ENCODE measurements at regions not wholly inside any gene's neighbourhood (a gene's known extent, or its start where the extent isn't known, plus 50 kb on each side); places are given as distances from the start of the nearest gene placed in this dataset.
A peak's percentile ranks its signal among the peaks of the same experiment; 100 is the strongest.
"Not testable (repeated sequence)": the region's sequence is repeated elsewhere in the genome, so short reads cannot be mapped to it uniquely, and the experiment has no call there.

DNA sequence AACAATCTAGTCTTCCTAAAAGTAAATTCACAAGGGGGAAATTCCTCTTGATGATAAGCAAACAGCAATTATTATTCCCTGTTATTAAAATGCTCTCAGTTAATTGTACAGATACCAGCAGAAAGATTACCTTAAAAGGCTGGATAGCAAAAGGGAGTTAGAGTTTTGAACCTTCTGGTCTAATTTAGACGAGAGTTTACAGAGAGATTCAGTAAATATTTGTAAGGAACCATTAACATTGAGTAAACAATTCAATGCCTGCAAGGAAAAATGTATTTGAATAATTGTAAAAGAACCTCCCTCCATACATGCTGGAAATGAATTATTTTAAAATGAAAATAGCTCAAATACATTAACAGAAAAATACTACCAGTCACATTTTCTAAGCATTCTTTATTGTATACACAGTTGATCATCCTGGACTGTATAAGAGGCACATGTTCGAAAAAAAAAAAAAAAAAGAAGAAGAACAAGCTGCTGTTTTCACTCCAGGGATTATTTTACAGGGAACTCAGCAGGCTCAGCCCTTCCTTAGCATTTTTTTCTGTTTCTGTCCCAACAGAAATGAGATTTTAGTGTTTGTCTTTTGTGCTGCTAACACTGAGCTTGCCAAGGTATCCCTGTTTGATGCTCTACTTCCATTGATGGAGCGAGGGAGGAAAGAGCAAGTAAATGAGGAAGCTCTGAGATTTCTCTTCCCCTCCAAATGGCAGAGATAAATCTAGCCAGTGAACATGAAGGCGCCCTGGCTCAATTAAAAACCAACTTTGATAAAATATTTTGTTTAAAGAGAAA, 141.1 kb downstream of the ENC1 start:
- no peak for TF ChIP-seq ZNF274 (IDR thresholded peaks at IDR 0.05; ENCODE audit: low read depth, low read length)
- no peak overlapping the region for H3K4me3 ChIP-seq (ENCODE audit: low read length)

- no peak for TF ChIP-seq ZNF274 (IDR thresholded peaks at IDR 0.05; ENCODE audit: low read depth, low read length)
- no peak overlapping the region for H3K4me3 ChIP-seq (ENCODE audit: low read length)
Measured at GRCh38 chr5:74497706-74498105, 142.8 kb downstream of the ENC1 start.

DNA sequence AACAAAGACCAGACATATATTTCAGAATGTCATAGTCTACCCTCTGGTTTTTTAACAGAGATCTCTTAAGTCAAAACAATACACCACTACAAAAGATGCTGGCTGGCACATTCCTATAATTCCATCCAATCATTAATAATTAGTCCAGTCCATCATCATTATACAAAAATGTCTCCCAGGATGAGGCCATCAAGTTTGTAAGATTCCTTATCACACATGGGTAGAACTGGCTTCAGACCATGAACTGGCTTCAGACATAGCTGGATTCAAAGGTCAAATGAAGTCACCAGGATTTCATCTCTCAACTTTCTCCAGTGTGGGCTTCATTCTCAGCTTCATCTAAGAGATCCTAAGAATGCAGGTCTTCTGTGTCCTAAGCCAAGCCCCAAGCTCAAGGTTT, 147.1 kb downstream of the ENC1 start:
- H3K4me3 ChIP-seq (ENCODE audit: low read length), result no peak overlapping the region
- TF ChIP-seq ZNF274 (IDR thresholded peaks at IDR 0.05; ENCODE audit: low read depth, low read length), result no peak

DNA sequence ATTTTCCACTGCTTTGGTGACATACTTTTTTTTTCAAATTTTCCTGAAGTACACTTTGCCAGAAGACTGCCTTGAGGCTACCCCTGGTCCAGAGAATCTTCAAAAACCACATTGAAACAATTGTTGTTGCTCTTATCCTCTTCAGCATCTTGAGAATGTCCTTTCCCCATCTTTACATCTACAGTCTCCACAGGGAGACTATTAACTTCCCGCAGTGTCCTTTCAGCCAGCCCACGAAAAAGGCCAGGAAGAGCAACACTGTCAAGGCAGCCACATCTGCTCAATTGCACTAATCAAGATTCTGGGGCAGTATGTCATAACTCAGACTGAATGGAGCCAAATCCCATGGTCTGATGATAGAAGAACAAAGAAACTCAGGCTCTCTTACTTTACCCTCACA, 148.3 kb downstream of the ENC1 start:
- no peak for TF ChIP-seq ZNF274 (IDR thresholded peaks at IDR 0.05; ENCODE audit: low read depth, low read length)
- no peak overlapping the region for H3K4me3 ChIP-seq (ENCODE audit: low read length)

DNA sequence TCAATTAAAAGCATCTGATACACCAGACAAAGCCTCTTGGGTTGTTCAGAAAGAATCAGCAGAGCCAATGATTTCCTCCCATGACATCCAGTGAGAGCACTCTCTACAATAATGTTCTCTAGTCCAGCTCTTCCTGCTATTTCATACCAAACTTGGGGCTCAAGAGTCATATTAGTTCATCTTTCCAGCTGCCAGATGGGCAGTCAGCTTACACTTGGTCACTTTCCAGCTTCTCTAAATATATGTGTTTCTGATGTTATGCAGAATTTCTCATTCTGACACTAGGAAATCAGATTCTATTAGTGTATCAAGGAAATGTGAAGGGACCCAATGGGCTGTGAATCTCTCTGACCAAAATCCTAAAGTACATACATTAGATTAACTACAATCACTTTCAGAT, 148.9 kb downstream of the ENC1 start:
- TF ChIP-seq ZNF274 (IDR thresholded peaks at IDR 0.05; ENCODE audit: low read depth, low read length), result no peak

DNA sequence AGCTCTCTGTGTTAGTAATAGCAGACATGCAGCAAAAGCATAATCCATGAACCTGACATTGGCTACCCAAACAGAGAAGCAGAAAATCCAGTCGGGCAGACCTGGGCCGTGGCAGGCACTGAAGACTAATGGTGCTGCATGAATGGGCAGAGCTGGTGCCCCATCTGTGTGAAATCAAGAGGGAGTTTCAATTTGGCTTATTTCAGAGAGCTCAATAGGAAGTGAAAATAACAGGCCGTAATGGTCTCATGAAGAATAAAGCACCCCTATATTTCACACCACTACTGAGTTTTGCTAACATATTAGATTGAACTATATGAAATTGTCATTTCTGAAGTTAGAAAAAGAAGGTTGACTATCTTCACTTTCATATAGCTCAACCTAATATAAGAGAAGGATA, 149.7 kb downstream of the ENC1 start:
- TF ChIP-seq ZNF274 (IDR thresholded peaks at IDR 0.05; ENCODE audit: low read depth, low read length), result no peak
- H3K4me3 ChIP-seq (ENCODE audit: low read length), result peak overlapping the region; percentile 47; the same call in 1 of the 2 replicates

More for the DNA sequence above, 148.9 kb downstream of the ENC1 start:
- peak overlapping the region; percentile 47; the same call in 1 of the 2 replicates for H3K4me3 ChIP-seq (ENCODE audit: low read length)

- no peak for TF ChIP-seq ZNF274 (IDR thresholded peaks at IDR 0.05; ENCODE audit: low read depth, low read length)
- H3K4me3 ChIP-seq (ENCODE audit: low read length), result no peak overlapping the region
Measured at GRCh38 chr5:74482990-74483389, 157.5 kb downstream of the ENC1 start.

GRCh38 chr5:74482523-74482922, 158.0 kb downstream of the ENC1 start:
- no peak for TF ChIP-seq ZNF274 (IDR thresholded peaks at IDR 0.05; ENCODE audit: low read depth, low read length)
- no peak overlapping the region for H3K4me3 ChIP-seq (ENCODE audit: low read length)

GRCh38 chr5:74481357-74481756, 159.2 kb downstream of the ENC1 start:
- H3K4me3 ChIP-seq (ENCODE audit: low read length), result not testable (repeated sequence)

DNA sequence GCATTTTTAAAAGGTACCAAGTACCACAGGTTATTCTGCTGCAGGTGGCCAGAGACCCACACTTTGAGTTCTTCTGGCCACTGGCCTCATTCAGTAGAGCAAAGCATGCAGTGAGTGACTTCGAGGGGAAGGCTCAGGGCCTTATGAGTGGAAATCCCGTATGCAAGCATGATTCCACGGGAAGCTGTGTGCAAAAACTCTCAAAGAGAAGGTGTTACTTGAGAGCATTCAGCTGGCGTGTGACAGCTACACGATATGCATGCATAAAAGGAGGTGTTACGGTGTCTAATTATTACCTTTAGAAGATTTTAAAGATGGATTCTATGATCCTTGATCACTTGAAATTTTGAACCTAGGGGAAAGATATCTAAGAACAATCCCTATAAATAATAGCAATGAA, 160.3 kb downstream of the ENC1 start:
- no peak overlapping the region for H3K4me3 ChIP-seq (ENCODE audit: low read length)
- no peak for TF ChIP-seq ZNF274 (IDR thresholded peaks at IDR 0.05; ENCODE audit: low read depth, low read length)

DNA sequence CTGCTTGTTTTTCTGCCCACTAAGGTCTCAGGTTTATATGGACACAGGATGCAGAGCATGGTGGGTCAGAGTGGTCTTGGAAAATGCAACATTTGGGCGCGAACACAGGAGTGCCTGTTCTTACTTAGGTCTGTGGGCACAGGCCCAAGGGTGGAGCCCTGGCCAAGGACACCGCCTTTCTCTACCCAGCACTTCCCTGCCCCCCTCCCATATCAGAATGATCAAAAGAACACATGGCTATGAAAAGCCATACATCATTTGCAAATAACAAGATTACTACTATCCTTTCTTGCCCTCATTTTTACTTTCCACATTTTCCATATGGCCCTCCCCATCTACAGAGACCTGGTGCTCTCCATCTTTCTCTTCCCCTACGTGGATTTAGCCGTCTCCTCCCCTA, 162.2 kb downstream of the ENC1 start:
- no peak overlapping the region for H3K4me3 ChIP-seq (ENCODE audit: low read length)
- no peak for TF ChIP-seq ZNF274 (IDR thresholded peaks at IDR 0.05; ENCODE audit: low read depth, low read length)

DNA sequence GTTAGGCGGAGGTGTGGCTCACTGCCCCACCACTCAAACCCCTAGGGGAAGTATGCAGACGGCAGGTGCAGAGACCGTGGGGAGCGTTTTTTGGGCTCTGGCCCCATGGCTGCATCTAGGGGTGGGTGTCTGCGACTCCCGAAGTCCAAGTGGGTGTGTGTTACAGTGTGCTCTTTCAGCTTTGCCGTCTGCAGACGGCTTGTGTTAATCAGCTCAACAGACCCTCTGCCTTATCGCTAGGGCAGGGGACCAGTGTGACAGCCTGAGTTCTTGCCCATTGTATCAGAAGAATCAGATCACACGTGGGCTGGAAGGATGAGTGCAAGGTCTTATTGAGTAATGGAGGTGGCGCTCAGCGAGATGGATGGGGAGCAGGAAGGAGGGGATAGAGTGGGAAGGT, 162.8 kb downstream of the ENC1 start:
- no peak overlapping the region for H3K4me3 ChIP-seq (ENCODE audit: low read length)
- TF ChIP-seq ZNF274 (IDR thresholded peaks at IDR 0.05; ENCODE audit: low read depth, low read length), result no peak

GRCh38 chr5:74476819-74477453, 163.6 kb downstream of the ENC1 start:
- no peak overlapping the region for H3K4me3 ChIP-seq (ENCODE audit: low read length)
- no peak for TF ChIP-seq ZNF274 (IDR thresholded peaks at IDR 0.05; ENCODE audit: low read depth, low read length)

- no peak overlapping the region for H3K4me3 ChIP-seq (ENCODE audit: low read length)
- no peak for TF ChIP-seq ZNF274 (IDR thresholded peaks at IDR 0.05; ENCODE audit: low read depth, low read length)
Measured at GRCh38 chr5:74476046-74476818, 164.3 kb downstream of the ENC1 start.

DNA sequence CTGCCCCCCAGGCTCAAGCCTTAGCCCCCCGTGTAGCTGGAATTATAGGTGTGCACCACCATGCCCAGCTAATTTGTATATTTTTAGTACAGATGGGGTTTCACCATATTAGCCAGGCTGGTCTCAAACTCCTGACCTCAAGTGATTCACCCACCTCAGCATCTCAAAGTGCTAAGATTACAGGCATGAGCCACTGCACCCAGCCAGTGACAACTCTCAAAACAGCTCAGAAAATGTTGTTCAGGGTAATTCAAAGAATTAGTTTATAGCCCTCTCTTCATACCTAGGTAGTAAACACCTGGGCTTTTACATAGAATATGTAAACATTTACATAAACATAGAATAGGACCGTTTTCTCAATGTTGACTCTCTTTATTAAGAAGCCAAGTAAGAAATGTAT, 168.7 kb downstream of the ENC1 start:
- no peak overlapping the region for H3K4me3 ChIP-seq (ENCODE audit: low read length)
- no peak for TF ChIP-seq ZNF274 (IDR thresholded peaks at IDR 0.05; ENCODE audit: low read depth, low read length)
